ENCODE measurements at regions not wholly inside any gene's neighbourhood (a gene's known extent, or its start where the extent isn't known, plus 50 kb on each side); places are given as distances from the start of the nearest gene placed in this dataset.
"Not testable (repeated sequence)": the region's sequence is repeated elsewhere in the genome, so short reads cannot be mapped to it uniquely, and the experiment has no call there.

DNA sequence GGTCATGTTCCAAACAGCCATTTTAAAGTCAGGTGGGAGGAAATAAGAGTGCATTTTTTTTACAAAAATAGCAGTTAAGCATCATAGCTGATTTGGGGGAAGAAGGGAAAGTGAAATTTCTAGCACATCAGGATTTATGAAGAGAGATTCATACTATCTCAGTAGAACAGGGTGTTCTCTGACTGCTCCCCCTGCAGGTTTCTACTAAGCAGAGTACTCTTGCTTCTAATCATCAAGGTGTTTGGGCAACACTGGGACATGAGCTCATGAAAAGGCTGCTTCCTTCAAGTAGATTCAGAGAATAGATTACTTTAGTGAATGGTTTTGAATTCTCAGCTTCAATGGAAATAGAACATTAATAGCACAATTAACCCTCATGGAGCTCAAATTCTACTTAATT, 591.4 kb upstream of the PCDH10 start:
- DNase-seq: no peak

DNA sequence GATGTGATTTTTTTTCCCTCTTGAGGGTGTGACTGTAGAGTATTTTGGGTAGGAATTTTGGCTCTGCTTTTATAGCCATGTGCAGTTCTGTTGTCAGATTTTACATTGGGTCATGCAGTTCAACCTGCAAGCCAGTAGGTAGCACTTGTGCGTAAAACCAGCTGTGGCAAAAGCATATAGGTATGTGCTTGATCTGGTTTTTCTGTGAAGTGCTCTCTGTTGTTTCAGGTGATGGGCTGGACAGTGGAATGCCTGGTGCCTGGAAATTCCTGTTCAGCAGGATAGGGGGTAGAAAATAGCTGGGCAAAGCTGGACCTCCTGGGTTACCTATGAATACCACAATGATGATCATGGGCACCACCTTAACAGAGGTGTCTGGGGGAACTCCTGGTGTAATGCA, 584.2 kb upstream of the PCDH10 start:
- no peak for DNase-seq

DNA sequence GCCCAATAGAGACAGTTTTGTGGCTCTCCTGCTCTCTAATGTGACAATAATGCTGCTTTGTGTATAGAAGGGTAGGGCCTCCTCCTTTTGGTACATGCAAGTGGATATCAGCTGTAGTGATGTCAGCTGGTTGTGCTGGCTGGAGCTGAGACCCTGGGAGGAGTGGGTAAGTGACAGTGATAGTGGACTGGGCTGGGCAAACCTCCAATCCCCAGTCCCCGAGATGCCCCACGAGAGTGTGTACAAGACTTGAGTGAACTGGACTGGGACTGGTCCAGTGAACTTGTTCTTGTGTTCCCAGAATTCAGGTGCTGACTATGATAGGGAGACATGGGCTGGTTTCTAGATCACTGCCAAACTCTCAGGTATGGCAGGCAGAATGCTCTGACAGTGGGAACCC, 583.6 kb upstream of the PCDH10 start:
- no peak for DNase-seq

- DNase-seq: no peak
Measured at GRCh38 chr4:132572210-132572609, 576.9 kb upstream of the PCDH10 start.

- no peak for DNase-seq
Measured at GRCh38 chr4:132587626-132588025, 561.5 kb upstream of the PCDH10 start.

GRCh38 chr4:132592340-132592739, 556.8 kb upstream of the PCDH10 start:
- DNase-seq: no peak

GRCh38 chr4:132592850-132593249, 556.2 kb upstream of the PCDH10 start:
- no peak for DNase-seq

GRCh38 chr4:132593717-132594400, 555.2 kb upstream of the PCDH10 start:
- no peak for DNase-seq

DNA sequence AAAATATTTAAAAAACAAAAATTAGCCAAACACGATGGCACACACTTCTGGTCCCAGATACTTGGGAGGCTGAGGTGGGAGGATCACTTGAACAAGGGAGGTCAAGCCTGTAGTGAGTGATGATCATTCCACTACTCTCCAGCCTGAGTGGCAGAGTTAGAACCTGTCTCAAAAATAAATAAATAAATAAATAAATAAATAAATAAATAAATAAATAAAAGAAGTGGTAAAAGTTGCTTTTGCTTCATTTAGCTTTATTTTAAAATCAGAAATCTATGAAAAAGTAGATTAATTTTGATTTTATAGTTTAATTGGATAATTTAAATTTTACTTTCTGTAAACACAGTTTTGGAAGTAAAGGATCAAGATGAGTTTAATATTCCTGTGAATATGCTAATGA, 552.9 kb upstream of the PCDH10 start:
- DNase-seq: no peak

DNA sequence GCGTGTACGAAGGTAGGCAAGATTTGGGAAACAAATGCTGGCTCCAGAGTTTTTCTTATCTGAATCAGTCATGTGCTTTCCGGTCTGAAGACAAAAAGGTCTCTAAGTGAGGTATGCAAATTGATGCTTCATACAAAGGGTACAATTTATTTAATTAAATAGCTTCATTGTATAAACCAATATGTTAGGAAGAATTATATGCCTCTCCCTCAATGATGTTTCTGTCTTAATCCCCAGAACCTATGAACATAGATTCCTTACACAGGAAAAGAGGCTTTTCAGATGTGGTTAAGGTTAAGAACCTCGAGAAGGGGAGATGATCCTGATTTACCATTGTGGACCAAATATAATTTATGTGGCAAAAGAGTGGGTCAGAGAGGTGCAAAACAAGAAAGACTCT, 543.5 kb upstream of the PCDH10 start:
- no peak for DNase-seq

- DNase-seq: no peak
Measured at GRCh38 chr4:132614682-132615081, 534.4 kb upstream of the PCDH10 start.

GRCh38 chr4:132619968-132620367, 529.1 kb upstream of the PCDH10 start:
- DNase-seq: no peak

GRCh38 chr4:132642016-132642817, 506.9 kb upstream of the PCDH10 start:
- DNase-seq: no peak

GRCh38 chr4:132646186-132646585, 502.9 kb upstream of the PCDH10 start:
- DNase-seq: no peak

DNA sequence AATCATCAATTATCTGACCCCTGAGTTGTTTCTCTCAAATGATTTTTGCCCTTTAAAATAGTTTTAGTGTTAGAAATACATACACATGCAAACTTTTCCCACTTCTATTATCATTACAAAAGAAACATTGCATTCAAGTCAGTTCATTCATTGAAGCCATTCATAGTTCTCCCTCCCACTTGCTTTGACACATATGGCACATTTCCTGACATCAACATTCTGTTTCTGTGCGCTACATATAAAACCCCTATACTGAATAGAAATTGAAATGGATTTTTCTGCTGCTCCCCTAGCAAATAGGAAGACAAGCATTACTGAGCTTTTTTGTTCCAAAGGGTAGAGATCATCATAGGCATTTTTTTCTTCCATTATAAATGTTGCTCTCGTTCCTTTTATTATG, 497.9 kb upstream of the PCDH10 start:
- DNase-seq: no peak

DNA sequence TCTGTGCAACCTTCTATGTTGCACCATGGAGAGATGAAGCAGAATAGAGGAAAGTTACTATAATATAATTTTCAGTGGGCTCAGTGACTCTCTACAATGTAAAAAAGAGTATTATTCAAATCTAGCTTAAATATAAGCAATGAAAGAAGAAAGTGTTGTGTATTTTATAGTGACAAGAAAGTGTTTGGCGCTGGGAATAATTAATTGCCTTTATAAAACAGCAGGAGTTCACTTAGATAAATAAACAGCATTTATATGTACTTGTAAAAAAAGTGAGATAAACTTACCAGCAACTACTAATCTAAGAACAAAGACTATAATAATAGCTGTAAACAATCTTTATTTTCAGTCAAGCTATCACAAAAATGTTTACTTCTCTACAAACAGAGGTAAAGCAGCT, 488.9 kb upstream of the PCDH10 start:
- DNase-seq: no peak

DNA sequence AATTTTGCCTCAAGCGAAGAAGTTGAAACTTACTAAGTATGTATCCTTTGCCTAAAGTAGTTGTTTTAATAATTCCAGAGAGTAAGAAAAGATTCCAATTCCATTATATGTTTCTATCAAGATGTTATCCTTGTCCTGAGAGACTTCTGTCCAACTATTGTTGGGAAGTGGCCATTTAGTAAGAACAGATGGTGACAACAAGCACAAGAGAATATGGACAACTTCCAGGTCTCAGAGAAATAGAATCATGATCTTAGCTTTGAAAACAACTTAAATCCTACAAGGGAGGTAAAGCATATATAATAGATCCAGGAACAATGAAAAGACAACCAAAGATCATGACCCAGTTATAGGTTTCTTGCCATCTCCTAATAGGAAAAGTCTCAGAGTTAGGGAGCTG, 486.6 kb upstream of the PCDH10 start:
- DNase-seq: no peak

DNA sequence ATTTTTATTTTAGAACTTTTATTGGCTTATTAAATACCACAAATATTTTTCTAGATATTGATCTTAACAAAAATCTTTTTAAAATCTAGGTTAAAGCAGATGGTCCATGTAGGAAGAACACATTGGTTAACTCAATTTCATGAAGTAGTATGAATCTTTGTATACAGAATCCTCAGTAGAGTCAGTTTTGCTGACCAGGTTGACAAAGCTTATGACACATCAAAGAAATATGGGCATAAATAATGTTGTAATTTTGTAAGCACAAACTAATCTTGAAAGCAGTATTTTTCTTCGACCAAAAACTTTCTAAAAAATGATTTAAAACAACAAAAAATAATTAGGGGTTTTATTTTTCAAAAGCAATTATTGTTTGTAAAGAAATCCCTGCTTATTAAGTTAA, 479.3 kb upstream of the PCDH10 start:
- no peak for DNase-seq

GRCh38 chr4:132670557-132670956, 478.5 kb upstream of the PCDH10 start:
- no peak for DNase-seq

DNA sequence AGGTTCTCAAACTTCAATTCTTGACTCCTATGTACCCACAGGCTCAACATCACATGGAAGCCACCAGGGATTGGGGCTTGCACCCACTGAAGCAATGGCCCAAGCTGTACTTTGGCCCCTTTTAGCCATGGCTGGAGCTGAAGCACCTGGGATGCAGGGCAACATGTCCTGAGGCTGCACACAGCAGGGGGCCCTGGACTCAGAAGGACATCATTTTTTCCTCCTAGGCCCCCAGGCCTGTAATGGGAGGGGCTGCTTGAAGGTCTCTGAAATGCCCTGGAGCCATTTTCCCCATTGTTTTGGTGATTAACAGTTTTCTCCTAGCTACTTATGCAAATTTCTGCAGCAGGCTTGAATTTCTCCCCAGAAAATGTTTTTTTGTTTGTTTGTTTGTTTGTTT, 465.1 kb upstream of the PCDH10 start:
- DNase-seq: no peak

DNA sequence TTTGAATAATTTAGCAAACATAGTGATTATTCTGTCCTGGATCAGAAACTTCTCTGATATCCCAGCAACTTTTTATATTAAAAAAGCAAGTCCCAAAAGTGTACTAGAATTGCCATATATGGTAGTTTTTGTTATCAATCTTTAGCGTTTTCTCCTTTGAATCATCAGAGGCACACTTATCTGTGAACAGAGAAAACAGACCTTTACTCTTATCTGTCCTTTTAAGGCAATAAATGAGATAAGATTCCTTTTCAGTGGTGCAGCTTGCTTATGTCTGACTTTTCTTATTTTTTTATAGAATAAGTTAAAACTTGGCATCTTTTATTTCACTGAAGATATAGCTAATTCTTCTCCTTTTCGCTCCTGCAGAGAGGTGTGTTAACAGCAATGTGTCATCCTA, 458.1 kb upstream of the PCDH10 start:
- no peak for DNase-seq

DNA sequence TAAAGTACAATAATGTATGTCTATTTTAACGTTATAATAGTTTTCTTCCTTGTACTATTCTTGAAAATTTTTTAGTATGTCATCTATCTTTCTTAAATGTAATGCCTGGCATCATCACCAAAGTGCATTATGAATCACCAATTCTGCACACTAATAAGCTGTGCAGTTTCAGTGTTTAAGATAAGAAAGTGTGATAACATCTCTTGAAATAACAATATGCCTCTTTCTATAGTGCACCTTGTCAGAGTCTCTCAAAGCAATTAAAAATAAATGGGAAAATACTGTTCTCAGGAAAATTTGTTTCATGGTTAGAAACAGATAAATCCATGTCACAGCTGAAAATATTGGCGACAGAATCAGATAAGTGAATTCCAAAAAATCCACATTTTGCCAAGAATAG, 457.4 kb upstream of the PCDH10 start:
- DNase-seq: no peak

DNA sequence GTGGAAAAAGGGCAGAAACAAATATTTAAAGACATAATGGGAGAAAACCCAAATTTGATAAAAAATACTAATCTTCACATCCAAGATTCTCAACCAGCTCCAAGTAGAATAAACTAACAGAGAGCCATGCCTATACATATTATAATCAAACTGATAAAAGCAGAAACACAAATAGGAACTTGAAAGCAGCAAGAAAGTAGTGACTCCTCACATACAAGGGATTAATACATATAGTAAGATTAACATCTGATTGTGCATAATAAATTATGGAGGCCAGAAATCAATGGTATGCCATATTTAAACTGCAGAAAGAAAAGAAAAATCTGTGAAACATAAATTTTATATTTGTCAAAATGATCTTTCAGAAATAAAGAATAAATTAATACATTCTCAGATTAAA, 454.3 kb upstream of the PCDH10 start:
- DNase-seq: no peak

DNA sequence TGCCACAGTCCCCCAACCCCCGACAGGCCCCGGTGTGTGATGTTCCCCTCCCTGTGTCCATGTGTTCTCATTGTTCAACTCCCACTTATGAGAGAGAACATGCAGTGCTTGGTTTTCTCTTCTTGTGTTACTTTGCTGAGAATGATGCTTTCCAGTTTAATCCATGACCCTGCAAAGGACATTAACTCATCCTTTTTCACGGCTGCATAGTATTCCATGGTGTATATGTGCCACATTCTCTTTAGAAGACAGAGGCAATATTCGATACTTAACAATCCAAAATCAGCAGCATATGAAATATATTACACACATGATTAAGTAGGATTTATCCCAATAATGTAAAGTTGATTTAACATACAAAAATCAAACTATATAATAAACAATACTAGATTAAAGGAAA, 451.6 kb upstream of the PCDH10 start:
- not testable (repeated sequence) for DNase-seq

- no peak for DNase-seq
Measured at GRCh38 chr4:132707955-132708354, 441.1 kb upstream of the PCDH10 start.
